MCF 10A (cell line): ENCODE measurements at regions not wholly inside any gene's neighbourhood (a gene's known extent, or its start where the extent isn't known, plus 50 kb on each side); places are given as distances from the start of the nearest gene placed in this dataset.

Source experiments
- BruUV-seq: library from RNA; stranded (reverse); fragments of 400-500 nt; replicated peaks from 2 replicates; lab custom pipeline; 2021; lab: Mats Ljungman, UMichigan
- CTCF ChIA-PET: fragments of 300-600 bp; sonication (Branson Sonifier 250); formaldehyde crosslinking; extraction: SDS; loops from one replicate; lab custom pipeline; 2021; ENCODE audit warnings: antibody characterized with exemption, inconsistent platforms; lab: Yijun Ruan, JAX
- POLR2A ChIA-PET: fragments of 300-600, 350-650 bp; sonication (Branson Sonifier 250); formaldehyde crosslinking; extraction: SDS; loops from one replicate; lab custom pipeline; 2020; ENCODE audit warnings: antibody characterized with exemption, inconsistent platforms; lab: Yijun Ruan, JAX
- DNase-seq: peaks from one replicate; pipeline ENCODE4 v3.0.0-alpha.2; 2018; ENCODE audit not compliant: unreplicated experiment
- H3K27ac Mint-ChIP-seq: one replicate; pipeline ENCODE4 v1.8.0; 2022; ENCODE audit warnings: mild to moderate bottlenecking, low read depth, mixed read lengths; ENCODE audit not compliant: unreplicated experiment
- H3K27me3 Mint-ChIP-seq: one replicate; pipeline ENCODE4 v1.8.0; 2022; ENCODE audit warnings: mixed read lengths; ENCODE audit not compliant: insufficient read depth, unreplicated experiment
- H3K36me3 Mint-ChIP-seq: one replicate; pipeline ENCODE4 v1.8.0; 2022; ENCODE audit warnings: mild to moderate bottlenecking, moderate library complexity, mixed read lengths; ENCODE audit not compliant: insufficient read depth, unreplicated experiment
- H3K4me1 Mint-ChIP-seq: one replicate; pipeline ENCODE4 v1.8.0; 2022; ENCODE audit warnings: mixed read lengths; ENCODE audit not compliant: insufficient read depth, unreplicated experiment
- H3K4me3 Mint-ChIP-seq: one replicate; pipeline ENCODE4 v1.8.0; 2022; ENCODE audit warnings: mild to moderate bottlenecking, moderate library complexity, mixed read lengths; ENCODE audit not compliant: unreplicated experiment
- H3K9me3 Mint-ChIP-seq: one replicate; pipeline ENCODE4 v1.8.0; 2022; ENCODE audit warnings: mixed read lengths; ENCODE audit not compliant: unreplicated experiment
- intact Hi-C: fragments of 100-400 bp; cut with micrococcal nuclease; formaldehyde crosslinking; loops from 2 replicates; pipeline ENCODE4 v1.14.1; 2022
- TF ChIP-seq, protein P1 (sequence below): fragments of 200-600 bp; IDR thresholded peaks from one replicate; pipeline ENCODE4 v1.8.0; 2022; ENCODE audit warnings: antibody characterized with exemption, mild to moderate bottlenecking; ENCODE audit not compliant: unreplicated experiment

GRCh38 chr15:60120100-60120499 lies 116.0 kb downstream of the FOXB1 start:
- Mint-ChIP-seq H3K9me3 (no peaks in the 10 kb centered on the region), H3K36me3 (no peaks in the 10 kb centered on the region), H3K4me3 (no peak overlapping the region), H3K27ac (no peak overlapping the region), H3K27me3 (no peaks in the 10 kb centered on the region), H3K4me1 (peaks cover 17% of the 10 kb centered on the region)
- no peak for DNase-seq
- intact Hi-C loops: no loop called here
- no TSS peak for BruUV-seq
- TF ChIP-seq, protein P1, sequence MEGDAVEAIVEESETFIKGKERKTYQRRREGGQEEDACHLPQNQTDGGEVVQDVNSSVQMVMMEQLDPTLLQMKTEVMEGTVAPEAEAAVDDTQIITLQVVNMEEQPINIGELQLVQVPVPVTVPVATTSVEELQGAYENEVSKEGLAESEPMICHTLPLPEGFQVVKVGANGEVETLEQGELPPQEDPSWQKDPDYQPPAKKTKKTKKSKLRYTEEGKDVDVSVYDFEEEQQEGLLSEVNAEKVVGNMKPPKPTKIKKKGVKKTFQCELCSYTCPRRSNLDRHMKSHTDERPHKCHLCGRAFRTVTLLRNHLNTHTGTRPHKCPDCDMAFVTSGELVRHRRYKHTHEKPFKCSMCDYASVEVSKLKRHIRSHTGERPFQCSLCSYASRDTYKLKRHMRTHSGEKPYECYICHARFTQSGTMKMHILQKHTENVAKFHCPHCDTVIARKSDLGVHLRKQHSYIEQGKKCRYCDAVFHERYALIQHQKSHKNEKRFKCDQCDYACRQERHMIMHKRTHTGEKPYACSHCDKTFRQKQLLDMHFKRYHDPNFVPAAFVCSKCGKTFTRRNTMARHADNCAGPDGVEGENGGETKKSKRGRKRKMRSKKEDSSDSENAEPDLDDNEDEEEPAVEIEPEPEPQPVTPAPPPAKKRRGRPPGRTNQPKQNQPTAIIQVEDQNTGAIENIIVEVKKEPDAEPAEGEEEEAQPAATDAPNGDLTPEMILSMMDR: no peak
- CTCF ChIA-PET: interaction anchor here (0.6 to 2.3 kb wide), 8 partner anchors 9 to 395 kb away, joined by 3 to 9 read pairs (median 3); no protein-coding TSS in a partner anchor
- POLR2A ChIA-PET: interaction anchor here (0.6 to 1.2 kb wide), 3 partner anchors 9 to 191 kb away, joined by 3 to 4 read pairs (median 4); no protein-coding TSS in a partner anchor

DNA sequence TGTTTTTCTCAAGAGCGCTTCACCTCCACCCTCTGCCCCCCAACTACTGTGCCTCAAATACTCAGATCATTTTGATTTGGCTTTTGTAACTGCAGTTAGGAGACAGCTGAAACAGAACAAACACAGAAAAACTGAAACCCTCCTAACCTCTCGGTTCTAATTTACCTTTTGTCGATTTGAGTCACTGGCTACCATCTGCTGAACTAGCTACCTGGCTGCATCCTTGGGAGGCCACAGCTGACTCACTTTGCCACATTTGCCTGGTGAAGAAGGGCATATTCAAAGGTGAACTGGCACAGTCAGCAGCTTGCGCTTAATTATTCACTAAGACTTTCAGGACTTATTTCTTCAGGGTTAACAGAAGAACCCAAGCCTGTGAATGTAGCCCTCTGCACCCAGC lies 117.7 kb downstream of the FOXB1 start:
- DNase-seq: no peak

DNA sequence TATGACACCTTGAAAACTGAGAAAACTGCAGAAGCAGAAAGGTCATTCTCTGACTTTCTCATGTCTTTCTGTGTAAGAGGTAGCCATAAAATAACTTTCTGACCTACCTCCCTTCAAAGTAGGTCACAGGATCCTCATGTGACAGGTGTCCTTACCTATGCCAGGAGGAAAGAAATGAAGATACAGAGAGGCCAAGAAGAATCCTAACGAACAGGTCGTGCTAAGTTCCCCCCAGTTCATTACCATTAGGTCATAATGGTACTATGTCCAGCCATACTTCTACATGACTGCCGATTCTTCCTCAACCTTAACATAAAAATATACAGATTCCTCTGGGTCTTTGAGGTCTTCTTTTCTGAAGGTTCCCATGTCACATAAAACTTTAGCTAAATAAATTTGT lies 118.6 kb downstream of the FOXB1 start:
- Mint-ChIP-seq H3K36me3 (no peaks in the 10 kb centered on the region), H3K27ac (no peak overlapping the region), H3K4me3 (no peak overlapping the region), H3K9me3 (no peaks in the 10 kb centered on the region), H3K27me3 (no peaks in the 10 kb centered on the region), H3K4me1 (peaks cover 12% of the 10 kb centered on the region)
- POLR2A ChIA-PET: interaction anchor here (0.9 kb wide), 1 partner anchor 31 kb away, joined by 3 read pairs; no protein-coding TSS in a partner anchor
- intact Hi-C loops: no loop called here
- TF ChIP-seq, protein P1: no peak
- no TSS peak for BruUV-seq
- no peak for DNase-seq
- CTCF ChIA-PET: no interaction called here

More for the DNA sequence above, 117.7 kb downstream of the FOXB1 start:
- H3K9me3 Mint-ChIP-seq: no peaks in the 10 kb centered on the region
- no TSS peak for BruUV-seq
- no peaks in the 10 kb centered on the region for H3K27me3 Mint-ChIP-seq
- H3K27ac Mint-ChIP-seq: no peak overlapping the region
- ChIA-PET CTCF (interaction anchor here (0.6 to 0.7 kb wide), 2 partner anchors 320 to 593 kb away, joined by 3 read pairs; no protein-coding TSS in a partner anchor), POLR2A (no interaction called here)
- peaks cover 4% of the 10 kb centered on the region for H3K4me1 Mint-ChIP-seq
- H3K4me3 Mint-ChIP-seq: no peak overlapping the region
- TF ChIP-seq, protein P1: no peak
- intact Hi-C loops: no loop called here
- H3K36me3 Mint-ChIP-seq: no peaks in the 10 kb centered on the region

DNA sequence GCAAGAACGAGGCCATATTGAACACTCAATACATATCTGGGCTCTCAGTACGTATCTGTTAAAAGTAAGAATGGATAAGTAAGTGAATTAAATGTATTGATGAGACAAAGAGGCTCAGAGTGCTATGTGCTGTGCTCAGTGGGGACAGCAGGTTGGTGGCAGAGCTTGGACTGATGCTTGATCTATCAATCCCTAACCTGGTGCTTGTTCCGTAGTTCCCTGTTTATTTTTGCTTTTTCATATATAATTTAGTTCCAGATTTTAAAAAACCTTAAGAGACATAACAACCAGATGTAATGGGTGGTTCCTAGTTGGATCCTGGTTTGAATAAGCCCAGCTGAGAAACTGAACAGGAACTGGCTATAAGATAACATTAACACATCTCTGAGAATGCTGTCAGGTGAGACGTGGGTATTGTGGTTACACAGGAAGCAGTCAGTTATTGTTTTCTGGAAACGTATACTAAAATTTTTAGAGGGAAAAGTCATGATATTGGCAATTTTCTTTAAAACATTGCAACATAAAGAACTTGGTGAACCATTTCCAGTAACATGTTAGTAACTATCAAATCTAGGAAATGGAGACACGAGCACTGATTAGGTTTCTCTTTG lies 120.5 kb downstream of the FOXB1 start:
- no peak for DNase-seq
- BruUV-seq: no TSS peak
- Mint-ChIP-seq H3K4me3 (no peak overlapping the region), H3K27me3 (no peaks in the 10 kb centered on the region), H3K36me3 (no peaks in the 10 kb centered on the region), H3K4me1 (peaks cover 18% of the 10 kb centered on the region), H3K9me3 (no peaks in the 10 kb centered on the region), H3K27ac (no peak overlapping the region)
- intact Hi-C loops: loop anchor here (5.0 kb wide), 1 partner anchor 117 kb away; no protein-coding TSS in a partner anchor
- CTCF ChIA-PET: interaction anchor here (0.7 to 2.5 kb wide), 4 partner anchors 180 to 400 kb away, joined by 4 to 10 read pairs (median 6); no protein-coding TSS in a partner anchor
- TF ChIP-seq, protein P1: no peak
- POLR2A ChIA-PET: no interaction called here
